C4-2B (cell line): ENCODE measurements at regions not wholly inside any gene's neighbourhood (a gene's known extent, or its start where the extent isn't known, plus 50 kb on each side); places are given as distances from the start of the nearest gene placed in this dataset.

Source experiments
- H3K27ac ChIP-seq: fragments of 450-650 bp; 2 replicates; pipeline ENCODE4 v1.5.1; 2017
- ZFX ChIP-seq: fragments of 450-650 bp; IDR thresholded peaks from 2 replicates; pipeline ENCODE4 v1.6.1; 2017
- TF ChIP-seq, protein P1 (sequence below): fragments of 450-650 bp; conservative IDR thresholded peaks from 2 replicates; pipeline ENCODE4 v1.5.1; 2017; ENCODE audit warnings: mild to moderate bottlenecking

DNA sequence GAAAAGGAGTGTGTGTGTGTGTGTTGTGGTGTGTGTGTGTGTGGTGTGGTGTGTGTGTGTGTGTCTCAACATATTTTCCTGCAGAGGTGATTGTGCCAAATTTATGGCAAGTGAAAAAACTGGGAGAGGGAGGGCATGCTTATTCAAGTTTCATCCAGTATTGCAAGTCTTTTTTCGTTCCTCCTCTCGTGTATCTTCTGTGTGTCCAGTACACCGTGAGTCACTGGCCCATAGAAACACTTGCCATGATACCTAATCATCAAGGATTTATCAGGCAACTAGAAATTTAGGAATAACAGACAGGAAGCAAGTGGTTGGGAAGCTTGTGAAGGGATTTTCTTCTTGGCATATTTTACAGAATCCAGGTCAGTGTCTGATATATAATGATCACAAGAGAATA, 820.5 kb downstream of the GATA3 start:
- H3K27ac ChIP-seq, result no peak overlapping the region
- no peak for TF ChIP-seq ZFX
- TF ChIP-seq, protein P1, sequence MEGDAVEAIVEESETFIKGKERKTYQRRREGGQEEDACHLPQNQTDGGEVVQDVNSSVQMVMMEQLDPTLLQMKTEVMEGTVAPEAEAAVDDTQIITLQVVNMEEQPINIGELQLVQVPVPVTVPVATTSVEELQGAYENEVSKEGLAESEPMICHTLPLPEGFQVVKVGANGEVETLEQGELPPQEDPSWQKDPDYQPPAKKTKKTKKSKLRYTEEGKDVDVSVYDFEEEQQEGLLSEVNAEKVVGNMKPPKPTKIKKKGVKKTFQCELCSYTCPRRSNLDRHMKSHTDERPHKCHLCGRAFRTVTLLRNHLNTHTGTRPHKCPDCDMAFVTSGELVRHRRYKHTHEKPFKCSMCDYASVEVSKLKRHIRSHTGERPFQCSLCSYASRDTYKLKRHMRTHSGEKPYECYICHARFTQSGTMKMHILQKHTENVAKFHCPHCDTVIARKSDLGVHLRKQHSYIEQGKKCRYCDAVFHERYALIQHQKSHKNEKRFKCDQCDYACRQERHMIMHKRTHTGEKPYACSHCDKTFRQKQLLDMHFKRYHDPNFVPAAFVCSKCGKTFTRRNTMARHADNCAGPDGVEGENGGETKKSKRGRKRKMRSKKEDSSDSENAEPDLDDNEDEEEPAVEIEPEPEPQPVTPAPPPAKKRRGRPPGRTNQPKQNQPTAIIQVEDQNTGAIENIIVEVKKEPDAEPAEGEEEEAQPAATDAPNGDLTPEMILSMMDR, result no peak

DNA sequence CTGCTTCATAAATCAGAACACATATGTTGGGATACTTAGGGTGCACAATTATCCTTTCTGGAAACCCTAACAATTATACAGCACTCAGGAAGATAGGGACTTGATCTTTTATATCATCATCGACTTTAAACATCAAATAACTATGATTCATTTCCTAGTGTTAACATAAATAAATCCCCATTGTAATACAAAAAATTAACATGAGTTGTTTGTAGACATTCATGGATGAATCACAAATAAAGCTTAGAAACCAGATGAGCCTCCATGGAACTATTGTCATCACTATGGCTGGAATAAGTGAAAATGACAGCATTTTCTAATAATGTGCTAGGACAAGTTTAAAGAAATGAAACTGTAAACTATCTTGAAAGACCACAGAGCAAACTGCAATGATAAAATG, 821.7 kb downstream of the GATA3 start:
- no peak for TF ChIP-seq ZFX
- TF ChIP-seq, protein P1, result no peak
- H3K27ac ChIP-seq, result no peak overlapping the region

DNA sequence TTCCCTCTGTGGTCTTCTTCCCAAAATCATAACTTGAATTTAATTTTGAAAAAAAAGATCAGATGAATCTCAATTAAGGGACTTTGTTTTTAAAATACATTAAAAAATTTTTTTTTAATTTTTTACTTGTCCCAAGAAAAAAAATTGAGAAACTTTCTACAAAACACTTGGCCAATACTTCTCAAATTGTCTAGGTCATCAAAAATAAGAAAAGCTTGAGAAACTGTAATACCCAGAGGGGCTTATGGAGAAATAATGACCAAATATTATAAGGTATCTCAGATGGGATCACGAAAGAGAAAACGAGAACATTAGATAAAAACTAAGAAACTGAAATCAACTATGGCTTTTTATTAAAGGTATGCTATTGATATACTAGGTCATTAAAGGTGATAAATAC, 835.0 kb downstream of the GATA3 start:
- no peak overlapping the region for H3K27ac ChIP-seq
- TF ChIP-seq, protein P1, result no peak
- no peak for TF ChIP-seq ZFX

DNA sequence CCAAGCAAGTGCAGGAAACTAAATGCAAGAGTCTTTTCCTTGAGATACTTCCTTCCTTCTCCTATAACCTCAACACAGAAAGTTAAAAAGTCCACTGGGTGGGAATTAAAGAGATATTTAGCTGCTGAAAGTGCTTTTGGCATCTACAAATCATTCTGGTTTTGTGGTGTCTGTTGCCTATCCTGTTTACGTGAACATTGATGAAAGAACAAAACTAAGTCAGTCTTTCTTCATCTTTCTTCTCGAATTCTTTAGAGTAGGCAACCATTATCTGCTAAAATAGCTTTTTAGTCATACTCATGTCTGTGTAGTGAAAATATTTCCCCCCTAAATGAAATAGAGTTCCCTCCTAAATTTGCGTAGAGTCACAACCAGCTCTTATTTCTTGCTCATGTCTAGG, 838.6 kb downstream of the GATA3 start:
- TF ChIP-seq, protein P1, result no peak
- no peak for TF ChIP-seq ZFX

DNA sequence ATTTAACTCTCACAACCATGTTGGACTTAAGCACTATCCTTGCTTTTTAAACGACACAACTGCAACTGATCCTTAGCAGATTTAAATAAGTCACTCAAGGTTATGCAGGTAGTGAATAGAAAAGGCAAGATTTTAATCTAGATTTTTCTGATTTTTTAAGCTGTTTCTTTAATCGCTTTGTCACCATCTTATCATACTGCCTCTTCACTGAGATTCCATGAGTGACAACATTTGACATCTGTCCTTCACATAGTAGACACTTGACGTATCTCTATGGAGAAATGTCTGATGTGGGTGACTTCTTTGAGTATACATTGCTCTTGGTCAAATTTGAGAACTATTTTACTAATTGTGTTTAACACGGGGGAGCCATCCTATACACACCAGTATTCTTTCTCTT, 839.7 kb downstream of the GATA3 start:
- TF ChIP-seq ZFX, result no peak
- TF ChIP-seq, protein P1, result no peak
- no peak overlapping the region for H3K27ac ChIP-seq

More for the DNA sequence above, 838.6 kb downstream of the GATA3 start:
- H3K27ac ChIP-seq, result no peak overlapping the region

DNA sequence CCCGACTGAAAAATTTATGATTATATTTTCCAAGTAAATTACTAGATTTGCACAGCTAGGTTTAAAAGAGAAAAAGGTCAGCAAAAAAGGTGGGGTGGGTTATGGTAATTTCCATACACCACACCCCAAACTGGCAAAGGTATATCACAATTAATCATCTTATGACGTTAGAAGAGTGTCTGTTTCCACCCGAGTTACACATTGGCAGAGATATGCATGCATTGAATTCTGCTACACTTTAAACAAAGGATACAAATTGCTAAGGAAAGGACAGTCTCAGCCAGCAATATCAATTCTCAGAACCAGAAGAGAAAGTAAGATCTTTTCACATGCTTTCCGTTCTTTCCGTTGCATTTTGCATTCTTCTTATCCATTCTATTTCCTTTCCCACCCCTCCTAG, 843.3 kb downstream of the GATA3 start:
- H3K27ac ChIP-seq, result no peak overlapping the region
- TF ChIP-seq, protein P1, result no peak
- TF ChIP-seq ZFX, result no peak

DNA sequence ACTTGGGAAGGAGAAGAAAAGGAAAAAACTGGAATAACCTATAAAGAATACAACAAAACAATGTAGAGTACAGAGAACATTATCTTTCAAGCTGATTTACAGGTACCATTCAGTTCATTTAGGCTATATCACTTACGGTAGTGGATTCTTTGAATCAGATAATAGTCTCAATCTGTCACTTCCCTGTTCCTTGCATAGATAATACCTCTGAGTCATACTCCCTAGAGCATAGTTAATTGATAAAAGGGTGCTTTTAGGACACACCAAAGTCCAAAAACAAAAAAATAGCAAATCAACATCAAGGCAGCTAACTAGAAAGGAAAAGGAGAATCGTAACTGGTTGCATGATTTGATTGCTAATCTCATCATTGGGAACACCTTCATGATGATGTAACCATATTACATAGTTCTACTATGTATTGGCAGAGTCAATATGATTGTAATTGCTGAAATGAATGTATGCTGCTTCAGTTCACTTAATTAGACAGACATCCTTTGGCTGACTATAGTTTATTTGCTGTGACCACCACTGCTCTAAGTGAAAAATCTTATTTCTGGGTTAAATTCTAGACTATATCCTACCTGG, 844.4 kb downstream of the GATA3 start:
- no peak for TF ChIP-seq ZFX
- TF ChIP-seq, protein P1, result no peak
- no peak overlapping the region for H3K27ac ChIP-seq
